BLaER1 treated with 17β-estradiol and CSF1 and Interleukin-3, amounts not matched to agents 10 nM and 100 nM (cell line): ENCODE measurements at regions not wholly inside any gene's neighbourhood (a gene's known extent, or its start where the extent isn't known, plus 50 kb on each side); places are given as distances from the start of the nearest gene placed in this dataset.
"Not testable (repeated sequence)": the region's sequence is repeated elsewhere in the genome, so short reads cannot be mapped to it uniquely, and the experiment has no call there.

Source experiments
- H3K27ac ChIP-seq, 11 experiments: shearing (Covaris generic); formaldehyde crosslinking; 2 replicates each; pipeline ENCODE4 v1.8.1; 2022
- H3K27me3 ChIP-seq, 11 experiments: shearing (Covaris generic); formaldehyde crosslinking; 2 replicates each; pipeline ENCODE4 v1.8.1; 2022
- H3K36me3 ChIP-seq, 11 experiments: shearing (Covaris generic); formaldehyde crosslinking; 2 replicates each; pipeline ENCODE4 v1.8.1; 2022
- H3K4me1 ChIP-seq, 10 experiments: shearing (Covaris generic); formaldehyde crosslinking; 2 replicates each; pipeline ENCODE4 v1.8.1; 2022
- H3K4me2 ChIP-seq, 11 experiments: shearing (Covaris generic); formaldehyde crosslinking; 2 replicates each; pipeline ENCODE4 v1.8.1; 2022
- H3K4me3 ChIP-seq, 10 experiments: shearing (Covaris generic); formaldehyde crosslinking; 2 replicates each; pipeline ENCODE4 v1.8.1; 2022
- H3K9ac ChIP-seq, 11 experiments: shearing (Covaris generic); formaldehyde crosslinking; 2 replicates each; pipeline ENCODE4 v1.8.1; 2022
- H3K9me3 ChIP-seq, 11 experiments: shearing (Covaris generic); formaldehyde crosslinking; replicated peaks in 1 of 11; 2 replicates each; pipeline ENCODE4 v1.8.1; 2022
- H4K20me1 ChIP-seq, 11 experiments: shearing (Covaris generic); formaldehyde crosslinking; 2 replicates each; pipeline ENCODE4 v1.8.1; 2022
- Cebpa-rat ChIP-seq, 11 experiments: shearing (Covaris generic); IDR thresholded peaks; 2 replicates each; pipeline ENCODE4 v1.8.1; 2022

GRCh38 chr6:27816906-27817305 lies 95.3 kb downstream of the OR2B2 start:
- no peaks in the 10 kb centered on the region for H4K20me1 ChIP-seq
- H3K27me3 ChIP-seq = no peaks in the 10 kb centered on the region
- H3K27ac ChIP-seq = peak overlapping the region in 9 of 11 experiments; percentile 34 to 98 (median 96); a peak in 14 of 22 replicates
- H3K4me2 ChIP-seq = peak overlapping the region in 3 of 11 experiments; percentile 22 to 90 (median 84); a peak in 4 of 22 replicates
- no peak overlapping the region for H3K4me3 ChIP-seq
- H3K9ac ChIP-seq = peak overlapping the region in 6 of 11 experiments; percentile 1 to 93 (median 28); a peak in 9 of 22 replicates
- no peaks in the 10 kb centered on the region for H3K36me3 ChIP-seq
- no peaks in the 10 kb centered on the region for H3K9me3 ChIP-seq
- H3K4me1 ChIP-seq = peaks cover 30 to 44% (median 36%) of the 10 kb centered on the region in 10 experiments
- no peak for TF ChIP-seq Cebpa-rat (IDR thresholded peaks at IDR 0.05)

- Histone ChIP-seq H3K9ac (peak overlapping the region; percentile 11 to 98 (median 90); a peak in 20 of 22 replicates), H3K4me2 (peak overlapping the region; percentile 75 to 96 (median 88))
Measured at GRCh38 chr6:27814665-27815424, 97.4 kb downstream of the OR2B2 start.

GRCh38 chr6:27814415-27814664 lies 97.9 kb downstream of the OR2B2 start:
- H3K27me3 ChIP-seq, H4K20me1 ChIP-seq, H3K9me3 ChIP-seq, H3K36me3 ChIP-seq: not testable (repeated sequence)
- Histone ChIP-seq H3K4me3 (peak overlapping the region; percentile 49 to 71 (median 62)), H3K4me2 (peak overlapping the region; percentile 75 to 96 (median 85)), H3K4me1 (peaks cover 38 to 54% (median 48%) of the 10 kb centered on the region in 10 experiments), H3K9ac (peak overlapping the region; percentile 11 to 98 (median 90); a peak in 21 of 22 replicates), H3K27ac (peak overlapping the region in 10 of 11 experiments; percentile 65 to 98 (median 96); a peak in 20 of 22 replicates)

More at GRCh38 chr6:27814665-27815424, 97.4 kb downstream of the OR2B2 start:
- H3K4me3 ChIP-seq = peak overlapping the region; percentile 49 to 71 (median 62)
- no peak for TF ChIP-seq Cebpa-rat (IDR thresholded peaks at IDR 0.05)
- H3K36me3 ChIP-seq = no peaks in the 10 kb centered on the region
- peaks cover 0 to 9% (median 3%) of the 10 kb centered on the region in 11 experiments; a peak in 7 of 22 replicates for H4K20me1 ChIP-seq
- peak overlapping the region; percentile 22 to 98 (median 96); a peak in 21 of 22 replicates for H3K27ac ChIP-seq
- H3K9me3 ChIP-seq = no peaks in the 10 kb centered on the region
- H3K27me3 ChIP-seq = no peaks in the 10 kb centered on the region
- peaks cover 38 to 52% (median 45%) of the 10 kb centered on the region in 10 experiments for H3K4me1 ChIP-seq

- Histone ChIP-seq H4K20me1 (peaks cover 0 to 9% (median 3%) of the 10 kb centered on the region in 11 experiments; a peak in 7 of 22 replicates), H3K4me1 (peaks cover 38 to 60% (median 54%) of the 10 kb centered on the region in 10 experiments), H3K27me3 (no peaks in the 10 kb centered on the region), H3K4me2 (peak overlapping the region; percentile 19 to 96 (median 85); a peak in 21 of 22 replicates), H3K9me3 (no peaks in the 10 kb centered on the region), H3K36me3 (no peaks in the 10 kb centered on the region), H3K9ac (peak overlapping the region in 10 of 11 experiments; percentile 8 to 98 (median 92); a peak in 16 of 22 replicates), H3K27ac (peak overlapping the region in 9 of 11 experiments; percentile 89 to 98 (median 97); a peak in 17 of 22 replicates), H3K4me3 (peak overlapping the region in 6 of 10 experiments; percentile 57 to 71 (median 64); a peak in 7 of 20 replicates)
- no peak for TF ChIP-seq Cebpa-rat (IDR thresholded peaks at IDR 0.05)
Measured at GRCh38 chr6:27812805-27813492, 99.2 kb downstream of the OR2B2 start.

- peak overlapping the region in 5 of 10 experiments; percentile 11 to 81 (median 79); a peak in 8 of 20 replicates for H3K4me3 ChIP-seq
- peak overlapping the region in 10 of 11 experiments; percentile 25 to 98 (median 96); a peak in 17 of 22 replicates for H3K27ac ChIP-seq
- peaks cover 39 to 62% (median 55%) of the 10 kb centered on the region in 10 experiments for H3K4me1 ChIP-seq
- no peaks in the 10 kb centered on the region for H3K9me3 ChIP-seq
- H3K36me3 ChIP-seq = no peaks in the 10 kb centered on the region
- H3K27me3 ChIP-seq = no peaks in the 10 kb centered on the region
- TF ChIP-seq Cebpa-rat (IDR thresholded peaks at IDR 0.05) = no peak
- H4K20me1 ChIP-seq = peaks cover 0 to 9% (median 3%) of the 10 kb centered on the region in 11 experiments; a peak in 7 of 22 replicates
- peak overlapping the region; percentile 69 to 98 (median 88) for H3K4me2 ChIP-seq
- peak overlapping the region; percentile 8 to 98 (median 91); a peak in 18 of 22 replicates for H3K9ac ChIP-seq
Measured at GRCh38 chr6:27812078-27812804, 100.0 kb downstream of the OR2B2 start.

GRCh38 chr6:27811451-27811772 lies 100.8 kb downstream of the OR2B2 start:
- H3K4me1 ChIP-seq = peaks cover 48 to 68% (median 57%) of the 10 kb centered on the region in 10 experiments
- H3K36me3 ChIP-seq = no peaks in the 10 kb centered on the region
- no peaks in the 10 kb centered on the region for H3K27me3 ChIP-seq
- H3K9ac ChIP-seq = peak overlapping the region; percentile 83 to 98 (median 91)
- TF ChIP-seq Cebpa-rat (IDR thresholded peaks at IDR 0.05) = no peak
- no peaks in the 10 kb centered on the region for H3K9me3 ChIP-seq
- peak overlapping the region; percentile 65 to 98 (median 96); a peak in 19 of 22 replicates for H3K27ac ChIP-seq
- H4K20me1 ChIP-seq = peaks cover 0 to 9% (median 3%) of the 10 kb centered on the region in 11 experiments; a peak in 7 of 22 replicates
- H3K4me2 ChIP-seq = peak overlapping the region; percentile 81 to 98 (median 89)
- H3K4me3 ChIP-seq = peak overlapping the region; percentile 67 to 81 (median 72)

- H3K27ac ChIP-seq = peak overlapping the region; percentile 65 to 98 (median 96)
- no peaks in the 10 kb centered on the region for H3K36me3 ChIP-seq
- peaks cover 0 to 9% (median 3%) of the 10 kb centered on the region in 11 experiments; a peak in 7 of 22 replicates for H4K20me1 ChIP-seq
- peak overlapping the region; percentile 67 to 81 (median 72) for H3K4me3 ChIP-seq
- TF ChIP-seq Cebpa-rat (IDR thresholded peaks at IDR 0.05) = no peak
- peak overlapping the region; percentile 81 to 98 (median 89) for H3K4me2 ChIP-seq
- no peaks in the 10 kb centered on the region for H3K9me3 ChIP-seq
- peaks cover 50 to 68% (median 58%) of the 10 kb centered on the region in 10 experiments for H3K4me1 ChIP-seq
- H3K9ac ChIP-seq = peak overlapping the region; percentile 83 to 98 (median 91)
- H3K27me3 ChIP-seq = no peaks in the 10 kb centered on the region
Measured at GRCh38 chr6:27810768-27811450, 101.3 kb downstream of the OR2B2 start.
